GM21390 (cell line): ENCODE measurements at regions not wholly inside any gene's neighbourhood (a gene's known extent, or its start where the extent isn't known, plus 50 kb on each side); places are given as distances from the start of the nearest gene placed in this dataset.

Experiments used
- ATAC-seq: cut with Tn5 transposase; IDR thresholded peaks from one replicate; pipeline ENCODE4 v1.9.1; 2021; ENCODE audit not compliant: unreplicated experiment

DNA sequence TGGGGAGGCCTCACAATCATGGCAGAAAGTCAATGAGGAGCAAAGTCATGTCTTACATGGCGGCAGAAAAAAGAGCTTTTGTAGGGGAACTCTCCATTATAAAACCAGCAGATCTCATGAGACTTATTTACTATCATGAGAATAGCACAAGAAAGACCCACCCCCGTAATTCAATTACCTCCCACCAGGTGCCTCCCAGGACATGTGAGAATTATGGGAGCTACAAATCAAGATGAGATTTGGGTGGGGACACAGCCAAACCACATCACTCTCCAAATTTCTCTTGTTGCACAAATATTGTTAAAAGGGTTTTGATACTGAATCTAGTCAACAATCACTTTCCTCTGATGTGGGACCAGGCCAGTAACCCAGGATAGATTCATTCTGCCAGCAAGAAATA lies 1176.1 kb downstream of the CDH9 start:
- no peak for ATAC-seq

DNA sequence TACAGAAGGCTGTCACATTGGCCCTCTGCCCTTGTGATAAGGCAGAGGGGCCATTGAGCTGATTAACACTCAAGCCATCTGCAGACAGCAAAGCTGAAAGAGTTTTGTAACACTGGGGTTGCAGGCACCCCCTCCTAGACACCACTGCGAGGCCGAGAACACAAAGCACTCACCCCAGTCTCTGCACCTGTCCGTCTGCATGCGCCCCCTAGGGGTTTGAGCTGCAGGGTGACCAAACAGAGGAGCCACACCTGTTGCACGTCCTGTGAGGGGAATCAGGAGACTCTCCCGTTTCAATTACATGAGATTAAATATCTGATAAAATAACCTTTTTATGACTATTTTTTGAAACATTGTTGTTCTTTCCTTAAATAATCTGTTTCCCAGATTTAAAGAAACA lies 1180.4 kb downstream of the CDH9 start:
- no peak for ATAC-seq

DNA sequence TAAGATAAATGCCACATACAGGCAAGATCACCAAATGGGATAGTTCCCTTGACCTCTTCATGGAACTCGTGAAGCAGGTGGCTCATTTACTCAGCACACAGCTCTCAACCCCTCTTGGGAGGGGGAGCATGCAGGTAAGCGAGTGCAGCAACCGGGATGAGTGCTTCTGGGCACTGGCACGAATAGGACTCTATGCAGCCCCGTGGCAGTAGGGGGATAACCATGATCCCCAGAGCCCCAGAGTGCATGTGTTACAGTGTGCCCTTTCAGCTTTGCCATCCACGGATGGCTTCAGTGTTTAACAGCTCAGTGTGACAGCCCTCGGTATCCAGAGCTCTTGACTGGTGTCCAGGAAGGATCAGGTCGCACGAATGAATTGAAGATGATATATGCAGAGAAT lies 1187.1 kb downstream of the CDH9 start:
- no peak for ATAC-seq

DNA sequence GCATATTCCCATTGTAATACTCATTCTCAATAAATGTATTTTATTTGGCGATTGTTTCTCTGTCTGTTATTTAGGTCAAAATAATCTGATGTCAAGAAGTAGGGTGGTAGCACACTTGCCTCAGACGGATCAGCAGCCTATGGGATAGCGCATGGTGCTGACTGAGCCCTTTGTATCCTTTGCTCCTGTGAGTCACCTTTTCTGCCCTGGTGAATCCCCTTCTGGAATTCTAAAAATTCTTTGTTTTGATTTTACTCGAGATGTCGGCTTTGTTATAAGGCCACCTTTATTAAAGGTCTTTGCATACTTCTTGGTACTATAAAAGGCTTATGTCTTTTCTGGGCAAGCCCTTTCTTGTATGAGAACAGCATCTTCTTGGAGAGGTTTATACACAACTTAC lies 1187.8 kb downstream of the CDH9 start:
- no peak for ATAC-seq

DNA sequence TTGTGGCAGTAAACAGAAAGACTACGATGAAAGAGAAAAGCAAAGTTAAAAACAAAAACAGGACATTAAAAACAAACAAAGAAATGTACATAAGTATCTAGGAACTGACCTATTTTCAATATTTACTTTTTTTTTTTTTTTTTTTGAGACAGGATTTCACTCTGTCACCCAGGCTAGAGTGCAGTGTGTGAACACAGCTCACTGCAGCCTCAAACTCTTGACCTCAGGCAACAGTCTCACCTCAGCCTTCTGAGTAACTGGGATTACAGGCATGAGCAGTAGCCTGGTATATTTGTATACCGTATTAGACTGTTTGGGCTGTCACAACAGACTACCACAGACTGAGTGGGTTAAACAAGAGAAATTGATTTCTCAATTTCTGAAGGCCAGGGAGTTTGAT lies 1189.1 kb downstream of the CDH9 start:
- ATAC-seq, result no peak

DNA sequence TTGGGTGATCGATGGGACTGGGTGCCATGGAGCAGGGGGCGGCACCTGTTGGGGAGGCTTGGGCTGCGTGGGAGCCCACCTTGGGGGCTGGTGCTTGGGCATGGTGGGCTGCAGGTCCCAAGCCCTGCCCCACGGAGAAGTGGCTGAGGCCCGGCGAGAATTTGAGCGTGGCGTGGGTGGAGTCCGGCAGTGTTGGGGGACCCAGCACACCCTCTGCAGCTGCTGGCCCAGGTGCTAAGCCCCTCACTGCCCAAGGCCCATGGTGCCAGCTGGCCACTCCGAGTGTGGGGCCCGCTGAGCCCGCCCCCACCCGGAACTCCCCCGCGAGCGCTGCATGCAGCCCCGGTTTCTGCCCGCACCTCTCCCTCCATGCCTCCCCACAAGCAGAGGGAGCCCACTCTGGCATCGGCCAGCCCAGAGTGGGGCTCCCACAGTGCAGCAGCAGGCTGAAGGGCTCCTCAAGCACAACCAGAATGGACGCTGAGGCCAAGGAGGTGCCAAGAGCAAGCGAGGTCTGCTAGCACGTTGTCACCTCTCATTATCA lies 1178.6 kb upstream of the CDH10 start:
- no peak for ATAC-seq
